Activated CD4-positive, alpha-beta T cell treated with anti-CD3 and anti-CD28 coated beads, Interleukin-2, Interleukin-6, amounts not matched to agents 100 ng/mL and 50 ng/mL, durations not matched to agents 16 hours and 8 hours (primary cell): ENCODE measurements at regions not wholly inside any gene's neighbourhood (a gene's known extent, or its start where the extent isn't known, plus 50 kb on each side); places are given as distances from the start of the nearest gene placed in this dataset.
"Not testable (repeated sequence)": the region's sequence is repeated elsewhere in the genome, so short reads cannot be mapped to it uniquely, and the experiment has no call there.

Source experiments
- DNase-seq: peaks from one replicate; pipeline ENCODE4 v3.0.0-alpha.2; 2020

GRCh38 chr20:33908336-33908735 is 85.4 kb upstream of the RALY start:
- no peak for DNase-seq

- no peak for DNase-seq
Observed at GRCh38 chr20:33908868-33909267, 84.8 kb upstream of the RALY start.

DNA sequence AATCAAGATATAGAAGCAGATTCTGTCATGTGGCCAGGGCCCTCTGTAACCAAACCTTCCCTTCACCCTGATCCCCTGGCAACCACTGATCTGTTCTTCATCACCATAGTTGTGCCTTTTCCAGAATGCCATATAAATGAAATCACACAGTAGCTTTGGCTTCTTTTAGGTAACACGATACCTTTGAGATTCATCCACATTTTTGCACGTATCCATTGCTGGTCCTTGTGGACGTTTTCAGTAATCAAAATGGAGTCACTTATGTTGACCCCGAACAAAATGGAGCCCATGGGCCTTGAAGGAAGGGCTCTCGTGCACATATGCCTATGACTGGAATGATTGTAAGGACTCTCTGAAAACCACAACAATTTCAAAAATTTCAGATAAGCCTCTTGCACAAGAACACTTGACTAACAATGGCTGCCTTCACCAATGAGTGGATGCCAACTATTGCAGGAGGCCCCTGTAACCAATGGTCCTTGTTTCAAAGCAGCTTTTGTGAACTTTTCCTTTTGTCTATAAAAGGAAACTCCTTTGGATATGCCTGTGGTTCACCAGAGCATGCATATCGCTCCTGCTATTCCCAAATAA is 84.3 kb upstream of the RALY start:
- DNase-seq = no peak

GRCh38 chr20:33910056-33910455 is 83.7 kb upstream of the RALY start:
- no peak for DNase-seq

DNA sequence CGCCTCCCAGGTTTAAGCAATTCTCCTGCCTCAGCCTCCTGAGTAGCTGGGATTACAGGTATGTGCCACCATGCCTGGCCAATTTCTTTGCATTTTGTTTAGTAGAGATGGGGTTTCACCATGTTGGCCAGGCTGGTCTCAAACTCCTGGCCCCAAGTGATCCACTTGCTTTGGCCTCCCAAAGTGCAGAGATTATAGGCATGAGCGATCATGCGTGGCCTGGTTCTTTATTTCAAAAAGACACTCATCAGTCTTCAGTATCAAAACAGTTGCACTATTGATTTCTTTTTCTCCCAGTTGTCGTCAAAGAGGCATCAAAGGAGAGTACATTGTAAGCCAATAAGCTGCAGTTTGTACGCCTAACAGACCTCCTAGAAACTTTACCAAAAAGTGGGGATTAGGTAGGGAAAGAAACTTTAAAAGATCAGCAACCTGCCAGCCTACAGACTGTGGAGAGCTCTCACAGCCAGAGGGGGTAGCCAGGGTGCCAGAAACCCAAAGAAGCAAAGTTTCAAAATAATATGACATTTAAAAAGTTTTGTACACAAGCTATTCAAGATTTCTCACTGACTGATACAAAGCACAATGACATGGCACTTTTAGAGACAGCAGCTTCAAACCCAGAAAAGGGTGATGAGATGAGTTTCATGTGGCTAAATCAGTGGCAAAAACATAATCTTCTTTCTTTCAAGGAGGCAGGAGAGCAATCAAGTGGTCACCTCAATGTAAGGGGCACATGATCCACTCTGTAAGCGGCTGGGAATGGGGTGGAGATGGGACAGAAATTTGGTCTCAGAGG is 83.0 kb upstream of the RALY start:
- DNase-seq = no peak

DNA sequence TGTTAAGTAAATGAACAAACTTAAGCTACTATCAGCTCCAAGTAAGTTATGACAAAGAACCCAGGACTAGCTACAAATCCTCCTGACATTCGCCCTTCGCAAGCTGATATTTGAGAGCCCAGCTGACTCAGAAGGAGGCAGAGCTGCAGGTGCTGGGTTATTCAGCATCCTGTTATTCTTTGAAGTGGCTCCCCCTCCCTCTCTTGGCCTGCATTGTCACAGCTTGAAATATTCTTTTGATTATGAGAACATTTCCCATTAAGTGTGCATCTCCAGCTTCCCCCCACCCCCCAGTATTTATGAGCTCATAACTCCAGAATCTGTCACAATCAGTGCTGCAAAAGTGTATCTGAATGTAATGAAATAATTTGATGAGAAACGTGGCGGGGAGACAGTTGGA is 78.8 kb upstream of the RALY start:
- DNase-seq = peak; percentile 46

DNA sequence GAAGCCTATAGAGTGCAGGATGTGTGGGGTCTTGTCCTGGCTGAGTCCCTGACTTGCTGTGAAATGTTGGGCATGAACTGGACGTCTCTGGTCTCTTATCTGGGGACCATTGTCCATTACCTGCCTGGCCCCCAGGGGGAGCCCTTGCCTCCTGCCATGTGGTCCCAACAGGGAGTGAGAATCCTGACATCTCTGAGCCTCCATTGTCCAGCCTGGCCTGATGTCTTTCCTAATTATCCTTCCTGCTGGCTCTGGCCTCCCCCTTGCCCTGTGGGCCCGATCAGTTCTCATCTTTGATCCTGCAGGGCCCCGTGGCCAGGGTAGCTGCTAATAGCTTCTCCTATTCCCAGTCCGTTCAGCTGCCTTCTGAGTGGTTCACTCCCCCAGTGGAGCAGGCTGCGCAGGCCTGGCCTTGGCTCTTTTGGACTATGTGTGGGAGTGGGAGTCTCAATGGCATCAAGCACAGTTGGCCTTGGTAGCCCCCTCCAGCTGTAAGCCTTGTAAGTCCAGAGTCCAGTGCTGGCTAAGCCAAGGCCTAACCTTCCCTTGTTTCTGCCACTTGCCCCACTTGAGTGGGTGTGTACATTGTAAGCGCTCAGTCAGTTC is 77.9 kb upstream of the RALY start:
- peak; percentile 67 for DNase-seq

- DNase-seq = no peak
Observed at GRCh38 chr20:33916768-33917167, 76.9 kb upstream of the RALY start.

DNA sequence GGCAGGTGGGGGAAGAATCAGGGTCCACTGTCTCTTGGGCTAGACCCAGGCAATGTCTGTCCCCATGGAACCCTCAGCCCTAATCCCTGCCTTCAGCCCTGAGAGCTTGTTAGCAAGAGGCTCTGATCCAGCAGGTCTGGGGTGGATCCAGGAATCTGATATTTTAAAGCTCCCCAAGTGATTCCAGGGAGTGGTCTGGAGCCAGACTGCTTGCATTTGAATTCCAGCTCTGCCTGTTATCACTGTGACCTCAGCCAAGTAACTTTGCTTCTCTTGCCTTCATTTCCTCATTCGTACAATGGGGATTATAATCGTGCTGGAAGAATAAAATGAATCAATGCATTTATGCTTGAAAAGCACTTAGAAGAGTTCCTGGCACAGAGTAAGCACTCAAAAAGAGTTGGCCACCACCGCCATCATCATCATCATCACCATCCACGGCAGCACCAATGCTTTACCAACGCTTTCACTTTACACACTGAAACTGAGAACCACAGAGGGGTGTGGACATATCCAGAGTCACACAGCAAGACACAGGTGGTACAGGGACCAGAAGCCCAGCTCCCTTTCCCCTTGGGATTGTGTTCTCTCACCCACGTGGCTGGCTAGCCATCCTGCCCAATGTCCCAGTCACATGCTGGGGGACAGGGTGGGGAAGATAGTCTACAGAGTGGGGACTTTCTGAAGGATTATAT is 75.7 kb upstream of the RALY start:
- peak; percentile 15 for DNase-seq

- DNase-seq = no peak
Observed at GRCh38 chr20:33918662-33919061, 75.0 kb upstream of the RALY start.

DNA sequence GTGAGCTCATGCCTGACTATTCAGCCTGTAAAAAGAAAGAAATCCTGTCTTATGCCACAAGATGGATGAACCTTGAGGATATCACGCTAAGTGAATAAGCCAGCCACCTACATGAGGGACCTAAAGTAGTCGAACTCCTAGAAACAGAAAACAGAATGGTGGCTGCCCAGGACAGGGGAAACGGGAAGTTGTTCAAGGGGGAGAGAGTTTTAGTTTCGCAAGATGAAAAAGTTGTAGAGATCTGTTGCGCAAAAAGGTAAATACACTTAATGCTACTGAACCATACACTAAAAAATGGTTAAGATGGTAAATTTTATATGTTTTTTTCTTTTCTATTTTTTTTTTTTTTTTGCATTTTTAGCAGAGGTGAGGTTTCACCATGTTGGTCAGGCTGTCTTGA is 74.1 kb upstream of the RALY start:
- no peak for DNase-seq

DNA sequence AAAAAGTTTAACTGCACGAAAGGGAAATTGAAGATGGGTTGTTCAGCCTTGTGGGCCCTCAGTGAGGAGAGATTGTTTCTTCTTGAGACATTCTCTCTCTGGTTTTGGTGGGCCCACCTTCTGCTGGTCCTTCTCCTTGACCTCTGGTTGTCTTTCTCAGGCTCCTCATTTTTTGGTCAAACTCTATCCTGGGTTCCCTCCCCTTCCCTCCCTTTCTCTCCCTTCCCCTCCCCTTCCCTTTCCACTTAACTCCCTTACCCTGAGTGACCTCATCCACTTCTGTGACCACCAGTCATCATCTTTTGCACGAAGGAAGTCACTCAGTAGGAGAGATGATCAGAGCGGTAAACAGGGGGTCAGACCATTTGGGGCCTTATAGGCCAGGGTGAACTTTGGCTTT is 71.5 kb upstream of the RALY start:
- DNase-seq = no peak

GRCh38 chr20:33923740-33924139 is 70.0 kb upstream of the RALY start:
- DNase-seq = no peak

- DNase-seq = no peak
Observed at GRCh38 chr20:33925867-33926266, 67.8 kb upstream of the RALY start.

- DNase-seq = no peak
Observed at GRCh38 chr20:33926425-33926824, 67.3 kb upstream of the RALY start.

- no peak for DNase-seq
Observed at GRCh38 chr20:33927724-33928123, 66.0 kb upstream of the RALY start.

- DNase-seq = no peak
Observed at GRCh38 chr20:33929917-33930316, 63.8 kb upstream of the RALY start.

- DNase-seq = peak; percentile 67
Observed at GRCh38 chr20:33933469-33933909, 60.2 kb upstream of the RALY start.

DNA sequence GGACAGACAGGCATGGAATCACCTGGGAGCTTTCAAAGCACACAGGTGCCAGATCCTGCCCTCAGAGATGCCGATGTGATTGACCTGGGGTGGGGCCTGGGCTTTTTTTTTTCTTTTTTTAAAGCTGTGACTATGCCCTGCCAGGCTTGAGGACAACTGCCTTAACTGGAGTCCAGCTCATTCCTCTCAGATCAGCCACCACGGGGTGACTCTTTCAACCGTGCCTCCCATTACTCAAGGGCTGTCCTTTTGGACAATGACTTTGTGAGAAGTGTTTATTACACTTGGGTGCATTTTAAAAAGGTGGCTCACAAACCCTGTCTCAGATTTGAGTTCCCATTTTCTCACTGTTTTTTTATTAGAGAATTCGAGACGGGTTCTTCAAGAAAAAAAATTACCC is 57.1 kb upstream of the RALY start:
- no peak for DNase-seq

DNA sequence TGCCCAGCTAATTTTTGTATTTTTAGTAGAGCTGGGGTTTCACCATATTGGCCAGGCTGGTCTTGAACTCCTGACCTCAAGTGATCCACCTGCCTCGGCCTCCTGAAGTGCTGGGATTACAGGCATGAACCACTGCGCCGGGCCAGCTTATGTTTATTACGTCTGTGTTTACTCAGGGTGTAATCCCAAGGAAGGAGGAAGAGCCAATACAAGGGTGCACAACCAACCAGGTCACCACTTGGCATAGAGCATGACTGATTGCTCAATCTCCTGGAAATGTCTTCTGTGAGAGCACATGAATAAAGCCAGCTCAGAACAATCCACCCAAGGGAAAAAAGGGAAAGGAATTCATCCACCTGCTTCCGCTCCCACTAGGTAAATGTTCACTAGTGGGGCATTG is 54.7 kb upstream of the RALY start:
- not testable (repeated sequence) for DNase-seq

DNA sequence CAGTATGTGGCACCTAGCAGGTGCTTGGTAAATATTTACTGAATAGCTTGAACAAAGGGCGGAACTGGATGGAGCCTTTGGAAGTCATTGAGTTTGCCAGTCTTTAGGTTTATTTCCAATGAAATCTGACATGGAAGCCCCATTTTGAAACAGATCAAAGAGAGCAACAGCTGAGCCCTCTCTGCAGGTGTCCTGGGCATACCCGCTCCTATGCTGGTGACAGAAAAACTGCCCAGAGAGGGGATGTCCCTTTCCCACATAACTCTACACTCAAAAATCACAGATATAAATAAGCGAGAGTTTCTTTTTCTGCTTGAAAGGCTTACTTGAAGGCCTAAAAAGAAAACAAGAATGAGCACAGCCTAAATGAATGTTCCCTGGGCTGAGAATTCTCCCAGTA is 53.0 kb upstream of the RALY start:
- DNase-seq = no peak
